ENCODE measurements at regions not wholly inside any gene's neighbourhood (a gene's known extent, or its start where the extent isn't known, plus 50 kb on each side); places are given as distances from the start of the nearest gene placed in this dataset.

- DNase-seq (ENCODE audit: low spot score) = no peak
These were observed 88.7 kb upstream of the TMEFF2 start for GRCh38 chr2:192283450-192283849.

GRCh38 chr2:192278701-192279100, 84.0 kb upstream of the TMEFF2 start:
- DNase-seq (ENCODE audit: low spot score) = no peak

- no peak for DNase-seq (ENCODE audit: low spot score)
These were observed 82.9 kb upstream of the TMEFF2 start for GRCh38 chr2:192277494-192278109.

DNA sequence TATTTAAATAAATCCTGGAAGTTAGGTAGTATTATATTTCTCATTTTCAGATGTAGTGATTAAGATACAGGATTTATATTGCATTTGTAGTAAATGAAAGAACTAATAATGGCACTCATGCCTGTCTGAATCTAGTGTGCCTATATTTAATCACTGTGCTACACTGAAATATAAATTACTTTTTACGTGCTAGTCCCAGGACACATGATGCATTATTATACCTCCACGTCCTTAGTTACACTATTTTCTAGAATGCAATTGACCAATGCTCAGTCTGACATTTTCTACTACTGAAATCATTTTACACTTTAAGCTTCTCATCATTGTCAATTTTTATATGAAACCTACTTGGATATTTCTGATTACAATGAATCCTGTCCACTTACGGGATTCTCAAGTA, 80.9 kb upstream of the TMEFF2 start:
- DNase-seq (ENCODE audit: low spot score) = no peak

DNA sequence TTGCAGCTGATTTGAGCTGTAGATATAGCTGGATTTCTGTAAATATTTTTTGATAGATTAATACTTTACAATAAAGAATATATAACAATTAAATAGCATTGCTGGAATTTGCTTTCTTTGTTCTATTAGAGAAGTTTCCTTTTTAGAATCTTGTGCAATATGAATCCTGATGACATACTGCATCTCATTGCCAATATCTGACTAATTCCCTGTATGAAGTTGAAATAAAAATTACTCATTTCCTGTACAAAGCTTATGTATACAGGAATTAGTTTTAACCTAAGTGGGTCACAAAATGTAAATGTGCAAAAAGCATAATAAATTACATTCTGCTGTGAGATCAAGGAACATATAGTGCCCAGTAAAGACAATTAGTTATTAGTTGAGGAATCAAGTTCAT, 72.8 kb upstream of the TMEFF2 start:
- no peak for DNase-seq (ENCODE audit: low spot score)

- DNase-seq (ENCODE audit: low spot score) = no peak
These were observed 71.0 kb upstream of the TMEFF2 start for GRCh38 chr2:192265751-192266150.

DNA sequence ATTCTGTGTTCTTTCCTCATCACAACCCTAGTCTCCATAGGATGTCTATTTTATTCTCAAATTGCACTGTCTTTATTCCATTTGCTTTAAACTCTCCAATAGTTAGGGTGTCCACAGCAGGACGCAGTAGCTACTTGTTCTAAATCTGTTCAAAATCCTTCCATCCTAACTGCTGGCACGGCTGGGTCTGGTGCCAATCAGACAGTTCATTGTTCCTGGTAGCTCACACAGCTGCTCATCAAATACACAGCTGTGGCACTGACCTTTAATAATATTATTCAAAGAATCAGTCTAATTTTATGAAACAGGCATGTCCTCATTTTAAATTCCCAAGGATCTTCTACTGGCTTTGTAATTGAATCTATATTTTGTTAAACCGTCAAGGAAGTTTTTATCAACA, 59.7 kb upstream of the TMEFF2 start:
- DNase-seq (ENCODE audit: low spot score) = no peak

- no peak for DNase-seq (ENCODE audit: low spot score)
These were observed 59.0 kb upstream of the TMEFF2 start for GRCh38 chr2:192253692-192254091.

- no peak for DNase-seq (ENCODE audit: low spot score)
These were observed 56.2 kb upstream of the TMEFF2 start for GRCh38 chr2:192250961-192251360.

- DNase-seq (ENCODE audit: low spot score) = no peak
These were observed 52.7 kb upstream of the TMEFF2 start for GRCh38 chr2:192247456-192247855.

DNA sequence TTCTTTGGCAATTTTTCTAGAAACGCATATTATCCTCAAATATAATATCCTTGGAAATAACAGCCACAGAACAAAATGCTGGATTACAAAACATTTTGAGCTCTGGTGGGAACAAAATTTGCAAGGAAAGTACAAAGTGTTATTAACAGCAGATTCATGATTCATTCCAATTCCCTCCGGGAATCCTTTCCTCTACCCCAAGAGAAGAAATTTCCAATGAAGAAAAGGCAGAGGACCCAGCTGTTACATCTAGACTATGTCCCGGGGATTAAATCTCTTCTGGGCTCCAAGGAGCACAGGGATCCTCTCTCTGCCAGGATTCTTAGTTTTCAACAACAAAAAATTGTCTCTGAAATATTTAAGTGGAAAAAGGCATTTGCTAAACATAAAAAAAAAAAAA, 51.6 kb upstream of the TMEFF2 start:
- no peak for DNase-seq (ENCODE audit: low spot score)

- DNase-seq (ENCODE audit: low spot score) = no peak
These were observed 50.6 kb upstream of the TMEFF2 start for GRCh38 chr2:192245329-192245728.
